AG09309 (cell line): ENCODE measurements at regions not wholly inside any gene's neighbourhood (a gene's known extent, or its start where the extent isn't known, plus 50 kb on each side); places are given as distances from the start of the nearest gene placed in this dataset.

Source experiments
- DNase-seq: peaks from one replicate; pipeline ENCODE4 v3.0.0-alpha.2; 2010; ENCODE audit warnings: low read depth
- H3K4me3 ChIP-seq: 2 replicates; pipeline ENCODE4 v1.5.1; 2011; ENCODE audit warnings: mild to moderate bottlenecking, low read depth, low read length, moderate library complexity; ENCODE audit not compliant: control insufficient read depth
- CTCF ChIP-seq: IDR thresholded peaks from 2 replicates; pipeline ENCODE4 v1.5.1; 2011; ENCODE audit warnings: mild to moderate bottlenecking, low read depth, low read length, inconsistent platforms; ENCODE audit not compliant: insufficient read depth, control insufficient read depth; ENCODE audit errors: missing control alignments

GRCh38 chr4:148823419-148823769 lies 381.2 kb upstream of the NR3C2 start:
- DNase-seq, result no peak
- no peak overlapping the region for H3K4me3 ChIP-seq
- TF ChIP-seq CTCF, result no peak

GRCh38 chr4:148822572-148823418 lies 380.6 kb upstream of the NR3C2 start:
- no peak for TF ChIP-seq CTCF
- no peak for DNase-seq
- H3K4me3 ChIP-seq, result no peak overlapping the region

- DNase-seq, result no peak
- no peak overlapping the region for H3K4me3 ChIP-seq
- no peak for TF ChIP-seq CTCF
These were observed 371.8 kb upstream of the NR3C2 start for GRCh38 chr4:148814030-148814429.

- no peak for TF ChIP-seq CTCF
- H3K4me3 ChIP-seq, result no peak overlapping the region
- DNase-seq, result no peak
These were observed 371.1 kb upstream of the NR3C2 start for GRCh38 chr4:148813289-148813688.

GRCh38 chr4:148812101-148812500 lies 369.9 kb upstream of the NR3C2 start:
- no peak overlapping the region for H3K4me3 ChIP-seq
- TF ChIP-seq CTCF, result no peak
- DNase-seq, result no peak

- no peak for DNase-seq
- TF ChIP-seq CTCF, result no peak
- H3K4me3 ChIP-seq, result no peak overlapping the region
These were observed 368.2 kb upstream of the NR3C2 start for GRCh38 chr4:148810461-148810860.
